B cell (primary cell): ENCODE measurements at regions not wholly inside any gene's neighbourhood (a gene's known extent, or its start where the extent isn't known, plus 50 kb on each side); places are given as distances from the start of the nearest gene placed in this dataset.

Experiments used
- CTCF ChIP-seq: fragments of 200-600 bp; IDR thresholded peaks from one replicate; pipeline ENCODE4 v1.8.0; 2022; ENCODE audit warnings: antibody characterized with exemption, mild to moderate bottlenecking
- EZH2 ChIP-seq: IDR thresholded peaks from 2 replicates; pipeline ENCODE4 v1.6.1; 2012; ENCODE audit warnings: borderline replicate concordance, low read depth, mild to moderate bottlenecking, moderate library complexity, low read length; ENCODE audit not compliant: insufficient read depth, poor library complexity, severe bottlenecking

GRCh38 chr2:41821167-41821566 lies 226.7 kb upstream of the PKDCC start:
- TF ChIP-seq CTCF (no peak), EZH2 (no peak)
